Subcutaneous abdominal adipose tissue (tissue), 5 donors: ENCODE measurements at regions not wholly inside any gene's neighbourhood (a gene's known extent, or its start where the extent isn't known, plus 50 kb on each side); places are given as distances from the start of the nearest gene placed in this dataset.

Experiments
- H3K27ac ChIP-seq: one replicate; pipeline ENCODE4 v1.7.0; 2013; ENCODE audit warnings: low read depth, mild to moderate bottlenecking, inconsistent platforms, low read length, moderate library complexity
- H3K27me3 ChIP-seq, 5 donors: one replicate each; pipeline ENCODE4 v1.7.0; 2013; ENCODE audit warnings: low read length in 5 of 5, inconsistent platforms in 1 of 5; ENCODE audit not compliant: control insufficient read depth in 5 of 5, insufficient read depth in 4 of 5
- H3K36me3 ChIP-seq, 5 donors: one replicate each; pipeline ENCODE4 v1.7.0; 2013; ENCODE audit warnings: low read length in 5 of 5; ENCODE audit not compliant: control insufficient read depth in 5 of 5, insufficient read depth in 5 of 5
- H3K4me1 ChIP-seq, 5 donors: one replicate each; pipeline ENCODE4 v1.7.0; 2013; ENCODE audit warnings: low read length in 5 of 5, mild to moderate bottlenecking in 3 of 5, moderate library complexity in 1 of 5; ENCODE audit not compliant: control insufficient read depth in 5 of 5, insufficient read depth in 5 of 5
- H3K4me3 ChIP-seq, 5 donors: one replicate each; pipeline ENCODE4 v1.7.0; 2013; ENCODE audit warnings: low read length in 5 of 5, low read depth in 1 of 5
- H3K9ac ChIP-seq, 5 donors: one replicate each; pipeline ENCODE4 v1.7.0; 2013; ENCODE audit warnings: low read length in 5 of 5, mild to moderate bottlenecking in 4 of 5, moderate library complexity in 3 of 5
- H3K9me3 ChIP-seq, 5 donors: one replicate each; pipeline ENCODE4 v1.7.0; 2013; ENCODE audit warnings: low read length in 5 of 5; ENCODE audit not compliant: control insufficient read depth in 5 of 5
- donor health status: healthy.
- donor health status: healthy.
- donor health status: healthy.
- donor health status: healthy.
- donor health status: healthy.

GRCh38 chr14:42185718-42186117 is 579.0 kb downstream of the LRFN5 start:
- Histone ChIP-seq H3K27ac (no peak overlapping the region), H3K36me3 (no peaks in the 10 kb centered on the region), H3K4me3 (no peak overlapping the region), H3K9me3 (no peaks in the 10 kb centered on the region), H3K27me3 (no peaks in the 10 kb centered on the region), H3K9ac (no peak overlapping the region), H3K4me1 (no peaks in the 10 kb centered on the region)

DNA sequence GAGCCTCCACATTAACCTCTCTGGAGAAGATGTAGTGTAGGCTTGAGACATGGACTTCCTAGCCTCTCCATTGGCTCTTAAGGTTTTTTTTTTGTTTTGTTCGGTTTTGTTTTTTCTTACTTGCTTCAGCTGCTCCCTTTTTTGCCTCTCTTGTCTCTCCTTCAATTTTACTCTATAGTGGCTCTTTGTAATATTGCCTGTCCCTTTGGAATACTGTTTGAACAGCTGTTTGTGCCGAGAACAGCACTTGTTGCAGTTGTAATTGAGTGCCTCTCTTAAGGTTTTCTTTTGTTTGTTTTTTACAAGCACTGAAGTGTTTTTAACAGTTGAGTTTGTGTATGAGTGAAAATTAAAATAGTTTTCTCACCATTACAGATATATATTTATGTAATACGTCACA is 567.7 kb downstream of the LRFN5 start:
- Histone ChIP-seq H3K27ac (no peak overlapping the region), H3K27me3 (no peaks in the 10 kb centered on the region), H3K9me3 (peaks cover 0 to 2% (median 0%) of the 10 kb centered on the region in 5 donors), H3K36me3 (no peaks in the 10 kb centered on the region), H3K9ac (no peak overlapping the region), H3K4me3 (no peak overlapping the region), H3K4me1 (no peaks in the 10 kb centered on the region)

DNA sequence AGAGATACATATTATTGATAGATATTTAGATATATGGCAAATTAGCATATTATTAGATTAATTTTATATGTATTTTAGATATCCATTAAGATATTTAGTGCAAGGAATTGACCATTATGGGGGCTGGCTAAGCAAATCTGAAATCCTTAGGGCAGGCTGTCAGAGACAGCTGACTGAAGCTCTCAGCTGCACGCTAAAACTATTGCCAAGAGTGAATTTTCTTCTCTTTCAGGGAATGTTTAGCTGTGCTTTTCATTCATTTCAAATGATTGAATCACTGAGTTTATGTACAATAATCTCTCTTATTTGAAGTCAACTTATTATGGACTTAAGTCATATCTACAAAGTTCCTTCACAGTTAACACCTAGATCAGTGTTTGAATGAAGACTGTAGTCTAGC is 566.5 kb downstream of the LRFN5 start:
- H3K4me1 ChIP-seq = no peaks in the 10 kb centered on the region
- H3K27ac ChIP-seq = no peak overlapping the region
- H3K9me3 ChIP-seq = peaks cover 0 to 2% (median 2%) of the 10 kb centered on the region in 5 donors
- no peaks in the 10 kb centered on the region for H3K36me3 ChIP-seq
- H3K27me3 ChIP-seq = no peaks in the 10 kb centered on the region
- H3K4me3 ChIP-seq = no peak overlapping the region
- no peak overlapping the region for H3K9ac ChIP-seq

DNA sequence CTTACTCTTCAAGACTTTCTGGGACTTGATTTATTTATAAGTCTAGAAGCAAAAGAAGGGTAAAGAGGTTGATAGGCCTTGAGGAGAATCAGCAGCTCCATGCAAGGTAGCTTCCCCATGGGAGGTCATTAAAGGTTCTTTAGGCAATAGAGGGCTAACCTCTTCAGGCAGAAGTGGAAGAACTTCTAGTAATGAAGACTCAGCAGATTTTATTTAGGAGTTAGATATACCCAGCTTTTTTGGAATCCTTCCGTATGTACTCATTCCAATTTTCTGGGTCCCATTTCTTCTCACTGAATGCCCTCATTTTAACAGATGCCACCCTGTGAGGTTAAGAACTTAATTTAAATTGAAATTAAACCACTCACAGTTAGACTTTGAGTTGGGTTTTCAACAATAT is 565.6 kb downstream of the LRFN5 start:
- no peak overlapping the region for H3K27ac ChIP-seq
- H3K4me1 ChIP-seq = no peaks in the 10 kb centered on the region
- H3K27me3 ChIP-seq = no peaks in the 10 kb centered on the region
- no peak overlapping the region for H3K9ac ChIP-seq
- H3K36me3 ChIP-seq = no peaks in the 10 kb centered on the region
- H3K4me3 ChIP-seq = no peak overlapping the region
- peaks cover 0 to 4% (median 2%) of the 10 kb centered on the region in 5 donors for H3K9me3 ChIP-seq

DNA sequence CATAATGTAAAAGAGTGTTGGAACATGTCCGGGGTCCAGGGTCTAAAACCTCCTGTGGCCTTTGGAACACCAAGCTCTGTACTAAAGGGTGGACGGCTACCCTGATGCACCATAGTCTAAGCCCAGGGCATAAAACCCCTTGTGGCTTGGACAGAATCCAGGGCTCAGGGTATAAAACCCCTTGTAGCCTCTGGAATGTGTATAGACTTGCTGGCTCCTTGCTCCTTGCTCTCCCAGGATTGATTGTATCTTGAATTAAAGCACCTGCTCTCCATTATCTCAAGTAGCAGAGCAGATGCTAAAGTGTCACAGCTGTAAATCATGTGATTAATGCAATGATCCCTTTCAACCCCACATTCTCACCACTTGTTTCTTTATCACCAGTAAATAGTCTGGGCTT is 556.5 kb downstream of the LRFN5 start:
- H3K27ac ChIP-seq = no peak overlapping the region

DNA sequence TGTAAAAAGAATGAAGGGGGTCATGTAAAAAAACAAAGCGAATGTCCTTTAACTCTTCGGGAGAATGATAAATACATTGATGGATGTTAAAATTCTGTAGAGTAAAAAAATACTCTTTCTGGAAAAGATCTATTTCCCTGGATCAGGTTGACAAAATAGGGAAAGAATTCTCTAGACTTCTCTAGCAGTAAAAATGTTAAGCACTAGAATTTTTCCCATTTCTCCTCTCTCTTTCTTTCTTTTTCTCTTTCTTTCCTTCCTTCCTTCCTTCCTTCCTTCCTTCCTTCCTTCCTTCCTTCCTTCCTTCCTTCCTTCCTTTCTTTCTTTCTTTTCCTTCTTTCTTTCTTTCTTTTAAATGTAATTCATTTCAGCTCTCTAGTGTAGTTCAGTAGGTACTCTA is 552.5 kb downstream of the LRFN5 start:
- H3K9me3 ChIP-seq = no peaks in the 10 kb centered on the region
- no peaks in the 10 kb centered on the region for H3K4me1 ChIP-seq
- no peak overlapping the region for H3K4me3 ChIP-seq
- no peak overlapping the region for H3K9ac ChIP-seq
- H3K27me3 ChIP-seq = no peaks in the 10 kb centered on the region
- H3K27ac ChIP-seq = no peak overlapping the region
- no peaks in the 10 kb centered on the region for H3K36me3 ChIP-seq

More for the DNA sequence above, 556.5 kb downstream of the LRFN5 start:
- peaks cover 0 to 4% (median 0%) of the 10 kb centered on the region in 5 donors for H3K9me3 ChIP-seq
- no peak overlapping the region for H3K4me3 ChIP-seq
- no peak overlapping the region for H3K9ac ChIP-seq
- no peaks in the 10 kb centered on the region for H3K36me3 ChIP-seq
- H3K27me3 ChIP-seq = no peaks in the 10 kb centered on the region
- no peaks in the 10 kb centered on the region for H3K4me1 ChIP-seq

DNA sequence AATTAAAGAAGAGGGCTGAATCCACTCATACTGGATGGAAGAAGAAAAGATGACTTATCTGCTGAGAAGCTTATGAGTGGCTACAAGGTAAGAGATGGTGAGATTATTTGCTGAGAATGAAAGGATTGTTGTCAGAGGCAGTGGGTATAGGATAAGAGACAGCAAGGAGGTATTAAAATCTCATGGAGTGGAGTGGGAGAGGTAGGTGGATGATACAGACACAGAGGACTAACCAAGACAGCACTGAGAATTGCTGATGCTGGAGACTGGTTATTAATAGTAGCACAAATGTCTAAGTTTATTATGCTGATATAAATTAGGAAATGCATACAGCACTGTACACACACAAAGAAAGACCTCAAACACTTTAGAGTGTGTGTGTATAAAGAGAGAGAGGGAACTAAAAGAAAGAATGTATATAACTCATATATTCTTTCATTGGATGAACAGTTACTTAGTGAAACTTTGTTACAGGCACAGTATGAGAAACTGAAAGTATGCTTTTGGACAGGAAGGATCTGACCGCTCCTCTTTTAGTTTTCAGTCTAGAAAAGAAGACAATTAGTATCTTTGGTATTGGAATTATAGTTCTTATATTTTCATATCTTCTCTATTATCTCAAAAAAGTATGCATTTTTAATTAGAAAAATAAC is 543.1 kb downstream of the LRFN5 start:
- peaks cover 0 to 2% (median 0%) of the 10 kb centered on the region in 5 donors for H3K9me3 ChIP-seq
- no peaks in the 10 kb centered on the region for H3K4me1 ChIP-seq
- no peak overlapping the region for H3K27ac ChIP-seq
- H3K27me3 ChIP-seq = no peaks in the 10 kb centered on the region
- H3K9ac ChIP-seq = no peak overlapping the region
- peak overlapping the region in 1 of 5 donors; percentile 20 for H3K4me3 ChIP-seq
- no peaks in the 10 kb centered on the region for H3K36me3 ChIP-seq

DNA sequence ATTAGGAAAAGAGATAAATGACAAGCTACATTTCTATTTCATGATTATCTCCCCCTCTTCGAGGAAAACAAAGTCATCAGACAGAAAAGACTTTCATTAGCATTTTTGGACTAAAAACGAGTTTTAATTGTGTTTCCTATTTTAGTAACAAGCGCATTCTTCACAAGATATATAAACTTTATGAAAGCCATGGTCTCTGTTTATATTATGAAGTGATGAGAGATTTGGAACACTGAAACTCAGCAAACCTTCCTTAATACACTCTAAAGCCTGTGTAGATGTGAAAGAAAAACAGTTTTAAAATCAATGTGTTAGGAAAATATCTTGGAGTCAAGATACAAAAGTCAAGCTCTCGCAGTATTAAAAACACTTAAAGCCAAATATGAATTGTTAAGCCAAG is 539.1 kb downstream of the LRFN5 start:
- Histone ChIP-seq H3K9ac (no peak overlapping the region), H3K9me3 (peaks cover 0 to 3% (median 0%) of the 10 kb centered on the region in 5 donors), H3K4me1 (no peaks in the 10 kb centered on the region), H3K27ac (no peak overlapping the region), H3K36me3 (no peaks in the 10 kb centered on the region), H3K27me3 (no peaks in the 10 kb centered on the region), H3K4me3 (no peak overlapping the region)

DNA sequence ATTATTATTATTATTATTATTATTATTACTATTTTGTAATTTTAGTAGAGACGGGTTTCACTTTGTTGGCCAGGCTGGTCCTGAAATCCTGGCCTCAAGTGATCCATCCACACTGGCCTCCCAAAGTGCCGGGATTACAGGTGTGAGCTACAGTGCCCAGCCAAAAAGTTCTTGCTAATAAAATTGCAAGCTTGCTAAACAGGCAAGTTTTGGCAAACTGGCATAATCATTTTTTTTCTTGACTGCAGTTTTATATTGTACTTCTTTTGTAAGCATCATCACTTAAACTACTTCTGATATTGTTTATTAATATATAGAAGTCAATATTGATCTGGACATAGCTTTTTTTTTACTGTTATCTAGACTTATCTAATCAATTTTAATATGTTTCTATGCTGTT is 536.4 kb downstream of the LRFN5 start:
- peaks cover 0 to 3% (median 0%) of the 10 kb centered on the region in 5 donors for H3K9me3 ChIP-seq
- no peak overlapping the region for H3K27ac ChIP-seq
- H3K4me3 ChIP-seq = no peak overlapping the region
- H3K9ac ChIP-seq = no peak overlapping the region
- no peaks in the 10 kb centered on the region for H3K27me3 ChIP-seq
- no peaks in the 10 kb centered on the region for H3K4me1 ChIP-seq
- H3K36me3 ChIP-seq = no peaks in the 10 kb centered on the region

GRCh38 chr14:42141328-42141727 is 534.7 kb downstream of the LRFN5 start:
- H3K27ac ChIP-seq = no peak overlapping the region

More at GRCh38 chr14:42141328-42141727, 534.7 kb downstream of the LRFN5 start:
- no peaks in the 10 kb centered on the region for H3K36me3 ChIP-seq
- no peaks in the 10 kb centered on the region for H3K27me3 ChIP-seq
- H3K4me1 ChIP-seq = no peaks in the 10 kb centered on the region
- no peak overlapping the region for H3K4me3 ChIP-seq
- no peak overlapping the region for H3K9ac ChIP-seq
- peaks cover 0 to 3% (median 0%) of the 10 kb centered on the region in 5 donors for H3K9me3 ChIP-seq
